ENCODE measurements at regions not wholly inside any gene's neighbourhood (a gene's known extent, or its start where the extent isn't known, plus 50 kb on each side); places are given as distances from the start of the nearest gene placed in this dataset.

DNA sequence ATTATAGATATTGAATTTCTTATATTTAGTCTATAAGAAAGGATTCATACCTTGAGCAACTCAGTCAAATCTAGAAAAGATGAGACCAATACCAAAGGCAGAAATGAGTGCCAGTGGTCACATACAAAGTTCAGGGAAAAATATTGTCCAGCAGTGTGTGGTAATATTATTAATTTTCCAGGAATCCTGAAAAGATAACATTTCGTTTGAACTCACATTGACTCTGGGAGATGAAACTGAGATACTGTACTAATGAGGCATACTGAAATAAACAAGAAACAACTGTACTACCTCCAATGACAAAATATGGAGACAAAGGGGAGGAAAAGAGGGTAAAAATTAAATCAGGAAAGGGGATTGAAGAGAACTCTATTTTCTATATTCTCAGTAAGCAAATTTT, 212.4 kb downstream of the TRAM1L1 start:
- no peak for DNase-seq (ENCODE audit: low read depth, low spot score)

DNA sequence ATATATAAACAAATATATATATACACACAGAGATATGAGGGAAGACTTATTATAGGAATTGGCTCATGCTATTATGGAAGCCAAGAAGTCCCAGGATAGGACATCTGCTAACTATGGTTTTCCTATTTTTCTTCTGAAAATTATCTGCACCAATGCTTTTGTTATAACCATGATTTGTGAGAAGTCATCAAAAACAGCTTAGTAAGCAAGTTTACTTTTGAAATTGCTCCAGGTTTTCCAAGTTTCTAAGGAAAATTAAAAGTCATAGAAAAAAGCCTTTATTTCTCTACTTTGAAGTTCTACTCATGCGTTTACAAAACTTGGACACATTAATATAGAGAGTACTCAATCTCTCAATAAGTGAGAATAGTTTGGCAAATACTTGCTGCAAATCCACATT, 213.1 kb downstream of the TRAM1L1 start:
- DNase-seq (ENCODE audit: low read depth, low spot score), result no peak

DNA sequence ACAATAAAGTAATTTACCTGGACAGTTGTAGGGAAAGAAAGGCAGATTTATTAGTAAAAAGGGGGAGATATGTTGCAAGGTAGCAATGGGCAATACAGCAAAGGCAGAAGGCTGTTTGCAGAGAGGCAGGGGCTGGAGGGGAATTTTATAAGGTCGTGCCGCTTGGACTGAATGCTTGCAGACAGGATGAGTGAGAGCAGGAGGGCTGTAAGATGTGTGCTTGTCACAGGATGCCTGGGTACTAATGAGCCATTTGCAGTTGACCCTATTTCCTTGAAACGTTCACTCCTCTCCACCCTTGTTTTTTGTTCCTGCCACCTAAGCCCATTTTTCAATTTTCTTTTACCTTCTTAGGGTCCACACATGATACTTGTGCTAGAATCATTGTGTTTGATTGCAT, 214.7 kb downstream of the TRAM1L1 start:
- DNase-seq (ENCODE audit: low read depth, low spot score), result no peak

DNA sequence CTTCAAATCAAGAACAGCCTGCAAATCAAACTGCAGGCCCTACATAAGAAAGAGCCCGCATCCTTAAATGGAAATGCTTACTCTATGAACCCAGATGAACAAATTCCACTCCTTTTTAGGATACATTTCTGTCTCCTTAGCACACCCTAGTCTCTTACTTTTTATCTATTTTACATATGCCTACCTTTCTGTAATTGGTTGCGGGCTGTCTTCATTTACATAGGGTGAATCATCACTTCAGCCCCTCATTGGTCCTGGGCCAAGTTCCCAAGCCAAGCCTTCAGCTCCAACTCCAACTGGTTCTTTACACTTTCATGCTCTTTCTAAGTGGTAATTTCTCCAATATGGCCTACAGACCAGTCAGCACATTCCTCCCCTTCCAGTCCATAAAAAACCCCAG, 219.3 kb downstream of the TRAM1L1 start:
- no peak for DNase-seq (ENCODE audit: low read depth, low spot score)

DNA sequence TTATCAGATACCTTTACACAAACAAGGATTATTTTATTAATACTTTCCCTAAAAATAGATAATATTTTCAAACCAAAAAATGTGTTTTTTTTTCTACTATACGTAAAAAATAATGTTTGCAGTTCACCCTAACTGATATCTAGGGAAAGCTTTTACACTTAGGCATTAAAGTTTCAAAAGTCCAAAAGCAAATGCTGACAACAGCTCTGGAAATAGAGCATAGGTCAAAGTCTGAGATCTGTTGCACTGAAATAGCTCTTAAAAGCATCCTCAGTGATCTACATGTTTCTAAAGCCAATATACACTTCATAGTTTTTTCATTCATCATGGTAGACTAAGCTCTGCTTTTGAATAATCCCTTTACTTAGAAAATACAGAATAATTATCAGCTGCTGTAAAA, 222.8 kb downstream of the TRAM1L1 start:
- DNase-seq (ENCODE audit: low read depth, low spot score), result no peak

DNA sequence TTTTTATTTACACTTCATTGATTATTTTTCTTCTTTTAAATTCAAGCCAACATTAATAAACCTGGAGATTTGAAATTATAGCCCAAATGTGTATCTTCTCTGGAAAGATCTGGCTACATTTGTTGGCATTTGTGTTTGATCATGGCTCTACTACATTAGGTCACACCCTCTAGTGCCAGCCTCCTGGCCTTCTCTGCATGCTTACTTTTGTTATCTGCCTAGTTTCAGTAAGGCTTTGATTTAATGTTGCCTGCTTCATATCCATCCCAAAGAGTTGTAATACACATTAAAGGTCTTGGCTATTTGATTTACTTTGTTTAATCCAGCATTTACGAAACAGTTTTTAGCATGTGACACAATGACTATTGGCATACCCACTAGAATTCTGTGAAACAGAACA, 224.5 kb downstream of the TRAM1L1 start:
- DNase-seq (ENCODE audit: low read depth, low spot score), result no peak

DNA sequence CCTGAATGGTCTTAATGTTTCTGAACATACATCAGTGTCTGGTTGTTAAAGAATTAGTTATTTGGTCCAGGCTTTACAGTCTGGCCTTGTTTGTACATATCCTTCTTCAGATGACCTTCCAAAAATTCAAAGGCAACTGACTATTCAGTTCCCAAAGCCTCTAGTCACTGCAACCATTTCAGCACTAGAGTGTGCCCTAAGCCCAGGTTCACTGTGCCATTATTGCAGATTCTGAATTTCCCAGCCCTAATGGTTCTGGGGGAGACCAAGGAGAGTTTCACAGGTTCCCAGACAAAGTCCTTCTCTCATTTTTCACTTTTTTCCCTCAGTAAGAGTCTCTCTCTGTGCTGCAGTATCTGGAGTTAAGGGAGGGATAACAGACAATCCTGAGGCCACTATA, 235.8 kb downstream of the TRAM1L1 start:
- no peak for DNase-seq (ENCODE audit: low read depth, low spot score)

DNA sequence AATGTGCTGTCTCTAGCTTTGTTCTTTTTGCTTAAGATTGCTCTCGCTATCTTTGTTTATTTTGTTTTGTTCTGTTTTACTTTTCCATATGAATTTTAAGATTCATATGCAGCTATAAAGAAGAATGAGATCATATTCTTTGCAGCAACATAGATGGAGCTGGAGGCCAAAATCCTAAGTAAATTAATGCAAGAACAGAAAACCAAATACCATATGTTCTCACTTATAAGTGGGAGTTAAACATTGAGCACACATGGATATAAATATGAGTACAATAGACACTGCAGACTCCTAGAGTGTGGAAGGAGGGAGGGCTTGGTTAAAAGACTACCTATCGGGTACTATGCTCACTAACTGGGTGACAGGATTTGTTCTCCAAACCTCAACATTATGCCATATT, 237.8 kb downstream of the TRAM1L1 start:
- DNase-seq (ENCODE audit: low read depth, low spot score), result no peak

DNA sequence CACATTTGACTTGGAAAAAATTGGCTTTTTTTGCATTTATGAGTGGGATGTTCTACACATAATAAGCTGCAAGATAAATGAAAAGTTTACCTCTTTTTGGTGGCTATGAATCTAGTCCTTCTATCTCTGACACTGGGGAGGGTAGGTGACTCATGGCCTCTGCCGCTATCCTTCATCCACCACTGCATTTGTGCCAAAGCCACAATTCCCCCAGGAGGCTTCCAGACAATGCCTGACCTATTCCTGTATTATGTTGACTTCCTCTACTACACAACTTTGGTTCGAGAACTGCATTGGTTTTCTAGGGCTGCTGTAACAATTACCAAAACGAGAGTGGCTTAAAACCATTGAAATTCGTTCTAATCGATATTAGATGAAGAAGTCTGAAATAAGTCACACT, 245.6 kb downstream of the TRAM1L1 start:
- DNase-seq (ENCODE audit: low read depth, low spot score), result no peak

DNA sequence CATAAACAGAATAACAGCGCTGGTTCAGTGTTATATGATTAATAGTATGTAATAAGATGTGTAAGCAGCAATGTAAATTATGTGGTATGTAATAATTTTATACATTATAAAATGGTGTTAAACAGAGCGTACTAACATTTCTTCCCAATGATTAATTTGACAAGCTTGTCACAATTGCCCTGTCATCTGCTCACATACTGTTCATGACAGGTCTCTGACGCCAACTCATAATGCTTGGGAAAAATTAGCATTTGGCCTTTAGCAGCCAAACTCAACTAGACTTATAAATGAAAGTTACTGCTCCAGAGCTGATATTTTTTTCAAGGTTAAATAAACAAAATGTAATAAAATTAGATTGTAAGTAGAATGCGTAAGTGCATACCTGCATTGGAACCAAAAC, 246.8 kb downstream of the TRAM1L1 start:
- no peak for DNase-seq (ENCODE audit: low read depth, low spot score)

DNA sequence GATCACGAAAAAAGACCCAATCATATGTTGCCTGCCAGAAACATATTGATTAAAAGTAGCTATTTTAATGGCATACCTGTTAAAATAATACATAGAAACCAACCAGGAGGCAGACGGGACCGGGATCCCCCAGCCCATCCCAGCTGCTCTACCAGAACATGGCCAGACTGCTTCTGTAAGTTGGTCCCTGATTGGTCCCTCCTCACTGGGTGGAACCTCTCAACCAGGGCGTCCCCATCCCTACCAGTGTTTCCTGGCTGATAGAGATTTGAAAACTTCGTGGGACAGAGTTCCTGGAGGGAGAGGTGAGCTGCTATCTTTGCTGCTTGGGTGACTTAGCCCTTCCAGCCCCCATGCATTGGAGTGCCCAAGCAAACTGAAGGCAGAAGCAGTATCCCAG, 256.2 kb downstream of the TRAM1L1 start:
- peak; percentile 1 for DNase-seq (ENCODE audit: low read depth, low spot score)

DNA sequence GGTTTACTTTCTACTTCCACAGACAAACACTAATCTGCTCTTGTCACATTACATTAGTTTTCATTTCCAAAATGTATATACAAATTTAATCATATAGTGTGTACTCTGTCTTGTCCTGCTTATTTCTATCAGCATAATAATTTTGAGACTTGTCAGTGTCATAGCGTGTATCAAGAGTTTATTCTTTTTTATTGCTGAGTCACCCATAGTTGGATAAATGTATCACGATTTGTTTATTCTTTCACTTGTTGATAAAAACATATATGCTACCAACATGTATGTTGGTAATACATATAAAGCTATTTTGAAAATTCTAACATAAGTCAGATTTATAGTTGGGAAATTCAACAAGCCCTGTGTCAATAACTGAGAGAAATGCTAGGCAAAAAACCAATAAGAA, 261.2 kb downstream of the TRAM1L1 start:
- no peak for DNase-seq (ENCODE audit: low read depth, low spot score)

DNA sequence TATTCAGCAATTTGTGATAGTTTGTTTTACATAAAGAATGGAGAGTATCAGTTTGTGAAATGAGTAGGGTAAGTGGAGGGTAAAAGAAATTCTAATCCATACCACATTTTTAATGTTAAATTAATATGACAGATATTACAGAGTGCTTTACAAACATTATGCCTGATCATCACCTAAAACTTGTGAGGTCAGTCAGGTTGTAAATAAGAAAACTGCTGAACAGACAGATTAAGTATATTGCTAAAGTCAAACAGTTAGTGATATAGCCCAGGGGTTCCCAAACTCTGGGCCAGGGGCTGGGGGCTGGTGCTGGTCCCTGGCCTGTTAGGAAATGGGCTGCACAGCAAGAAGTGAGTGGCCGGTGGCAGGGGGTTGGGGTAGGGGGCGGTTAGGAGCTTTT, 273.6 kb downstream of the TRAM1L1 start:
- DNase-seq (ENCODE audit: low read depth, low spot score), result no peak

DNA sequence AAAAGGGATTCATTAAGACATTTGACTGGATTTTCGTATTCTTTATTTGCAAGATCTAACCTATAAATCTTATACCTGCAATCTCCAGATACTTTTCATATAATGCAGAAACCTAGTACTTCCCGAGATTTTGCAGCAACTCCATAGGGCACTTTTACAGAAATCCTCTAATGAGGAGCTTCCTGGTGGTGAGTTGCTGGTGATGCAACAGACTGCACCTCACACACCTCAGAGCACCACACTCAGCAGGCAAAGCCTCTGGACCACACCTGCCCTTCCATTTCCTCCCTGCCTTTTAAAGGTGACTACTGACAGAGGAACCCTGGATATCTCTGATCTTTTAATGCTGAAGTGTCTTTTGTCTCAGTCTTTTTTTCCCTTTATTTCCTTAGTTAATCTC, 289.4 kb downstream of the TRAM1L1 start:
- DNase-seq (ENCODE audit: low read depth, low spot score), result peak; percentile 28

DNA sequence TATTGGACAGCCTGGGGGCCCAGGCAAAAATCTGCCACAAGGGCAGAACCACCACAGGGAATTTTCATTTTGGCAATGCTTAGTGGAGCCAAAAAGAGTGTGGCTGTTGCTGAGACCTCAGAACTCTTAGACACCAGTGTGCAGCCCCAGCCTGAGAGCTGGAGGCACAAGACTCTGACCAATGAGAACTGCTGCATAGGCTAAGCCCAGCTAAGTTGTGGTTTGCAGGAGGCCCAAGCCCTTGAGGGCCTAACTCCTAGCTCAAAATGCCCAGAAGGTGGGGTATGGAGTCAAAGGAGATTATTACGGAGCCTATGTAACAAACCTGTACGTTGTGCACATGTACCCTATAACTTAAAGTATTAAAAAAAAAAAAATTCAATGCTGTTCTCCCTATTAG, 296.7 kb downstream of the TRAM1L1 start:
- no peak for DNase-seq (ENCODE audit: low read depth, low spot score)

DNA sequence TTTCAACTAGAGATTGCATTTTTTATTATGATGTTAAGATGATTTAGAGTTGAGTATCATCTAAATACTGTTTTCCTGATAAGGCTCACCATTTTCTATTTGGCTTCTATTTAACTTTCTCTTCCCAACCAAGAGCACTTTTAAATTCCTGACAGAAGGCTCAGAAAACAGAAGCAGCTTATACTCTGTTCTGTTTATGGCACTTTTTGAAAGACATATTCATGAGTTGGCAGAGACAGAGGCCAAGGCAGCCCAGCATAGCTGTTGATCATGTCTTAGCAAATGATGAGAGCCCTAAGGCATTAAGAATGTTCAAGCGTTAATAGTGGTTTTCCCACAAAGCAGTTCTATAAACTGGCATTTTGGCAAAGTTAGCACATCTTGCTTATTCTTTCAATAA, 330.3 kb downstream of the TRAM1L1 start:
- DNase-seq (ENCODE audit: low read depth, low spot score), result no peak

DNA sequence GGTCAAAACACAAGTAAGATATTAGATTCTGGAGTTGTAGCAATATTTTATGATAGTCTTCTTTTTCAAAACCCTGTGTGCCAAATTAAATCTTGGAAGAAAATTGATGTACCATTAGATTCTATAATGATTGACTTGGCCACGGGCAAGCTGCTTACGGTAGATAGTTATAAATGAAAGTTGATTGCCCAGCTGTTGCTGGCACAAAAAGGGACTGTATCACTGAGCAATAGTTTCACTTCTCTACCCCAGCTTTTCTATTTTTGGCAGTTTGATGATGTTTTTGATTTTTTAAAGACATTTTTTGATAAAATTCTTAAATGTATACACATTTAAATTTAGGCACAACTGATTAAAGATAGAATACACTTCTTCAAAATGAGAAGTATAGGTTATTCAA, 333.3 kb downstream of the TRAM1L1 start:
- no peak for DNase-seq (ENCODE audit: low read depth, low spot score)

DNA sequence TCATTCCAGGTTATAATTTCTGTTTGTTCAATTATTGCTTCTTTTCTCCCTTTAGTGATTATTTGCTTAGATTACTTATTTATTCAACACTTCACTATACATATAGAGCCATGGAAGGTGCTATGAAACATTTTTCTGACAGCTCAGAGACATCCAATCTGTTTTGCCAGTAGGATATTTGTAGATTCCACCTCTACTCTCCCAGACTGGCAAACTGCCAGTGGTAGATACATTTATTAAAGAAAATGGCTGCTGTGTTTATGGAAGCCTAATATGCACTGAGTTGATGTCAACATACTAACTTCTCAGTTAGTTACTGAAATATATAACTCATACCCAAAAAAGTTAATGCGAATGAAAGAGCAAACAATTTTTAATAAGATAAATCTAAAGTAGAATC, 348.6 kb downstream of the TRAM1L1 start:
- no peak for DNase-seq (ENCODE audit: low read depth, low spot score)

DNA sequence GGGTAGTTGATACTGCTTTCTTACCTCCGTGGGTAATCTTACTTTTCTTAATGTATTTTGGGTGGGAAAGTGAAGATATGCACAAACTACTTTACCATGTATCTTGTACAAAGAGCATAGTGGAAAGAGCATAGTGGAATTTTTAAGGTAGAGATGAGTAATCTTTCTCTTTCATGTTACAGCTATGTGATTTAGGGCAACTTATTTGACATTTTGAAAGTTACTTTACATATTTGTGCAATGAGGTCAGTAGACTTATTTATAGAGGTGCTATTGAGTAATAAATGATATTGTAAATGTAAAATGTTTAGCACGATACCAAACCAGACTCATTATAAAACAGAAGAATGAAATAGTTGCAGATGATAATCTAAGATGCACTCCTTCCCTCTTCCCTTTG, 351.2 kb downstream of the TRAM1L1 start:
- no peak for DNase-seq (ENCODE audit: low read depth, low spot score)

DNA sequence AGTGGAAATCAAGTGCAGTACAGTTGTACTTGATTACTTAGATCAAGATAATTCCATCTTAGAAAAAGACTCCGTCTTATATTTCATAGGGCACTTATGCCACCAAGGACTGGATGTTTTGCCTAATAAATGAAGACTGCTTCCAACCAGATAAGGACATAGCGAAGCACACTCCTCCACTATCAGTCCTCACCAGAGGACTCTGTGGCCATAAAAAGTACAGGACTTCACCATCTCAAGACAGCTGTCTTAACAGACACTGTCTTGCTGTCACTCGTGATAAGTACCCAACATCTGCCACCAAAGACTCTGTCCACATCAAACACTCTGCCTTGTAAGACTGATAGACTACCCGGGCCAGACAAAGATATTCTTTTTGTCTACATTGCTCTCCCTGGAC, 352.0 kb downstream of the TRAM1L1 start:
- DNase-seq (ENCODE audit: low read depth, low spot score), result no peak

DNA sequence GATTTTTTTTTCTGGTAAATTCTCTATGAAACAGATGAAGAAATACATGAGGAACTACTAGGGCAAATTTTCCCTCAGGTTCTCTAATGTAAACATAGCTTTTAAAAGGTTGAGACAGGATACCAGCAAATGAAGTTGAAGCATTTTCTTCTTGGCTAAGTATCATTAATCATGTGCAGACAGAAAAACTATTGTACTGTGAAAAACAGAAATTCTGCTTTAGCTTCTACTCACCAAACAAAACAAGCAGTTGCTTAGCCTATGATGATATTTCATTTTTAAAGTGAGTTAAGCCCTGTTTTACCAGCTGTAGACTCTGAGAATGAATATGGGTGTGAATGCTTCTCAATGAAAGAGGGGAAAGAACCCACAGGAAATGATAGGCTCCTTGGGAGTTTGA, 358.9 kb downstream of the TRAM1L1 start:
- DNase-seq (ENCODE audit: low read depth, low spot score), result no peak

DNA sequence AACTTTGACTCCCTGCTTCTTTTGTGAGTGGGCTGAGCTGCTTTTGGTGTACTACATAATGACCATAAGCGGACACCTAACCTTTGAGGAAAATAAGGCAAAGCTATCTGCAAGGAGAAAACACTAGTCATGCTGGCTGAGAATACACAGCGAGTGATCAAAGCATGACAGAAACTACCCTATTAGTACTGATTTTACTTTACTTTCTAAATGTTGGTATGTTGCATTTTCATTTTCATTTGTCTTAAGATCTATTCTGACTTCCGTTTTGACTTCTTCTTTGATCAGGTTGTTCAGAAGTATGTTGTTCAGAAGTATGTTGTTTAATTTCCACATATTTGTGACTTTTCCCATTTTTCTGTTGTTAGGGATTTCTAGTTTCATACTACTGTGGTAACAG, 361.1 kb downstream of the TRAM1L1 start:
- no peak for DNase-seq (ENCODE audit: low read depth, low spot score)

DNA sequence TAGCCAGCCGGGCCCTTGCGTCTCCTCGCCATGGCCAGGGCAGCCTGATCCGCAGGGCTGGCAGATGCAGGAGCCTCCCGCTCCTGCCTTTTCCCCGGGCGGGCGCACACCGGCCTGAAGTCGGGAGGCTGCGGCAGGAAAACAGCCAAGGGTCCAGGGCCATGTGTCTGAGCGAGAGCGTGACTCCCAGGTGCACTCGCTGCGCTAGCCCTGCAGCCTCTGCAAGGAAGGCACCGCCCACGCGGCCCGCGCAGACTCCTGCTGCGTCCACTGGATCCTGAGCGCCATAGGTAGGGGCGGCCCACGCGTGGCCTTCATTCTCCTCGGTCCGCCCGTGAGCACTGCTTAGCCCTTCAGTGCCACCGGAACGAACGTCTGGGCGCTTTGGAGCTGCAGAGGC, 379.9 kb downstream of the TRAM1L1 start:
- no peak for DNase-seq (ENCODE audit: low read depth, low spot score)

DNA sequence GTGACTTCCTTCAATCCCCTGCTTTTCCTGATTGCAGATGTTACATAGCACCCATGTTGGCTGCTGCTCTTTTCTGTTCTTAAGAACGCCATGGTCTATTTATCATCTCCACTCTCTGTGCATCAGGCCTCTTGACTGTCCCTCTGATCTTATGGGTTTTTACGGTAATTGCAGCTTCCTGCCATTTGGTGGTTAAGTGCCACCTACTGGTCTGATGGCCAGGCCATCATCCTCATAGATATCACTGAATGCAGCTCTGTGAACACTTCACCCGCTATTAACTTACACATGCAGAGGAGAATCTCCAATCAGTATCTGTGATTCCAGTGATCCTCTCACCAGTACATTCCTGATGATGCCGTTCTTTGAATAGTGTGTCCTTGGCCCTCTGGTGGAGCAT, 382.4 kb downstream of the TRAM1L1 start:
- no peak for DNase-seq (ENCODE audit: low read depth, low spot score)

DNA sequence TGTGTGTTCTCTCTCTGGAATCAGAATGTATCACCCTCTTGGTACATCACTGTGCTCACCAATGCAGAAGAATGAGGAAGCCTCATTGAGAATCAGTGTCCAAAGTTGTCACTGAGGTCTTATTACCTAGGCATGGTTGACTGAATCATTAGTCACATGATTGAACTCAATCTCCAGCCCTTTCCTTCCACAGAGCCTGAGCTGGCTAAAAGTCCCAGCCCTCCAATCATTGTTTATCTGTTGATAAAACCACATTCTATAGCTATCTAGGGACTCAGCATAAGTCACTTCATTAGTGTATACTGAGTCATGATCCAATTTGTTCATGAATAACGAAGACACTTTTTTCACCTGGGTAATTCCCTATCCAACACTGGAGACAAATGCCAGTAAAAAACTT, 396.8 kb downstream of the TRAM1L1 start:
- no peak for DNase-seq (ENCODE audit: low read depth, low spot score)

All from iPS DF 19.7 (cell line).